Midbrain (tissue), 1 donor: ENCODE measurements at regions not wholly inside any gene's neighbourhood (a gene's known extent, or its start where the extent isn't known, plus 50 kb on each side); places are given as distances from the start of the nearest gene placed in this dataset.
"Not testable (repeated sequence)": the region's sequence is repeated elsewhere in the genome, so short reads cannot be mapped to it uniquely, and the experiment has no call there.

ENCODE experiments used
- DNase-seq: peaks from one replicate; lab custom pipeline; 2025; lab: John Stamatoyannopoulos, UW

DNA sequence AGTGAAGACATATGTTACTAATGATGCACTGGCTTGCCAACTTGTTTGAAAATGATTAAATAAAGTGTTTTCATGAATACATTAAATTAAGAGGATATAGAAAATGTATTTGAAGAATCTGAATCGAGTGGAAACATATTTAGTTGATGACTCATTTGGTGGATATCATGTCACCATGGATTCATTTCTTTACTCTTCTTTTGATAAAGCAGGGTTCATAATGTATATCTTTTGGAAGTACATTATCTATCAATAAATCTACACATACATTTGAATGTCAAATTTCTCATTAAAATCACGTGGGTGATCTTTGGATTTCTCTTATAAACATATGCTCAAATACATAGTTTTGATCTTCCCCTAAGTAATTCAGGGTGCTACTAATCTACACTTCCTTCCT is 1148.1 kb upstream of the ACO1 start:
- no peak for DNase-seq

DNA sequence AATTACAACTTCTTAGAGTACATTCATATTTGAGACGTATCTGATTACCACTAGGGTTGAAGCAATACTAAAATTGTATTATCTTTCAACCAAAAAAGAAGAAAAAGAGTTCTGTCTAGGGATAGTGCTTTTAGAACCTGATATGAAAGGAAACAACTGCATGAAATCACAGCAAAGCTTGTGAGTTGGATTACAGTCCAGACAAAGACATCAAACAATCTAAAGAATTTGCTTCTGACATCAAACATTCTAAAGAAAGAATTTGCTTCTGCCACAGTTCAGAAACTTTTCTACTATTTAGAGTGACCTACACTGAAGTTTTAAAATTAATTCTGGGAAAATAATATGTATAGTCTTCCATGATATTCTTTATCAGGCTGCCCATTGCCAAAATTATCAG is 1141.1 kb upstream of the ACO1 start:
- no peak for DNase-seq

DNA sequence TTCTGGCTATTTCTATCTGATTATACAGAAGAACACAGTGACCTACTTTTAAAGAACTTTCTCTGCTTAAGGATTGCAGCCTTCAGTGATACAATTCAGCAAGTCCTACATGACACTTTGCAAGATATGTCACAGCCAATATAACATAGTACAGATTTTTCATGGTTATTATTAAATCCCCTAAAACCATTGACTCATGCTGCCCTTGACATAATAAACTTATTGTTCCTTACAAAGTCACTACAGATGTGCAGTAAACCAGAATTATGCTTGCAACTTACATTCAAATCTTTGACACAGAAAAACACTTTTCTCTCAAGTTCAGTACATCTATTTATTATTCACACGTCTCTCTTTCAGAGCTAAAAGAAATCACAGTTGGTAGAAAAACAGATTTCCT is 1136.3 kb upstream of the ACO1 start:
- DNase-seq: no peak

DNA sequence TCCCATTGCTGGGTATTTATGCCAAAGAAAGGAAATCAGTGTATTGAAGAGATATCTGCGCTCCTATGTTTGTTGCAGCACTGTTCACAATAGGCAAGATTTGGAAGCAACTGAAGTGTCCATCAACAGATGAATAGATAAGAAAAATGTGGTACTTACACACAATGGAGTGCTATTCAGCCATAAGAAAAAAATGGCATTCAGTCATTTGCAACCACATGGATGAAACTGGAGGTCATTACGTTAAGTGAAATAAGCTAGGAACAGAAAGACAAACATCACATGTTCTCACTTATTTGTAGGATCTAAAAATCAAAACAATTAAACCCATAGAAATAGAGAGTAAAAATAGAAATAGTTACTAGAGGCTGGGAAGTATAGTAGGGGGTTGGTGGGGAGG is 1133.1 kb upstream of the ACO1 start:
- no peak for DNase-seq

DNA sequence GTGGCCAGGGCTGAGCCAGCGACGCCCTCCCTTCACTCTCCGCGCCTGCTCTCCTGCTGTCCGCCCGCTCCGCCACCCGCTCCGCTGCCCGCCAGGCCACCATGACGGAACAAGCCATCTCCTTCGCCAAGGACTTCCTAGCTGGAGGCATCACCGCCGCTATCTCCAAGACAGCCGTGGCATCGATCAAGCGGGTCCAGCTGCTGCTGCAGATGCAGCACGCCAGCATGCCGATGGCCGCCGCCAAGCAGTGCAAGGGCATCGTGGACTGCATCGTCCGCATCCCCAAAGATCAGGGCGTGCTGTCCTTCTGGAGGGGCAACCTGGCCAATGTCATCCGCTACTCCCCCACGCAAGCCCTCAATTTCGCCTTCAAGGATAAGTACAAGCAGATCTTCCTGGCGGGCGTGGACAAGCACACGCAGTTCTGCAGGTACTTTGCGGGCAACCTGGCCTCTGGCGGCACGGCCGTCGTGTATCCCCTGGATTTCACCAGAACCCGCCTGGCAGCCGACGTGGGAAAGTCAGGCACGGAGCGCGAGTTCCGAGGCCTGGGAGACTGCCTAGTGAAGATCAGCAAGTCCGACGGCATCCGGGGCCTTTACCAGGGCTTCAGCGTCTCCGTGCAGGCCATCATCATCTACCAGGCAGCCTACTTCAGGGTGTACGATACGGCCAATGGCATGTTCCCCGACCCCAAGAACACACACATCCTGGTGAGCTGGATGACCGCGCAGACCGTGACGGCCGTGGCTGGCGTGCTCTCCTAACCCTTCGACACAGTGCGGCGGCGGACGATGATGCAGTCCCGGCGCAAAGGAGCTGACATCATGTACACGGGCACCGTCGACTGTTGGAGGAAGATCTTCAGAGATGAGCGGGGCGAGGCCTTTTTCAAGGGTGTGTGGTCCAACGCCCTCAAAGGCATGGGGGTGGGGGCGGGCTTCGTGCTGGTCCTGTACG is 1130.4 kb upstream of the ACO1 start:
- DNase-seq: no peak

GRCh38 chr9:31255211-31255610 is 1129.2 kb upstream of the ACO1 start:
- DNase-seq: no peak

DNA sequence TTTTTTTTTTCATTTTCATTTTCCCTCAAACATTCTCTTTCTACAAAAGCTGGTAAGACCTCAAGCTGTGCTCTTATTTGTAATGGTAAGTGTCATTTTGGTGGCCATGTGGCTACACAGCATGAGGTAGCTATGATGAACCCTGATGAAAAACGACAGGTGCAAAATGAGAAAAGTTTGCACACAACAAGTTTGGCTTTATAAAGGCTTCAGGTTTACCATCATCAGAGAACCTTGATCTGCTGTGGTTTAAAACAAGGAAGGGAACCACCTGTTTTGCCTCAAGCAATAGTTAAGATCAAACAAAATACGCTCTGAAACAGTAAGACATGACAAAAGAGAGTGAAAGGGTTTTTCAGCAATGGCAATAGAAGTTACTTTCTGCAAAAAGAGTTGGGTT is 1124.6 kb upstream of the ACO1 start:
- DNase-seq: no peak

DNA sequence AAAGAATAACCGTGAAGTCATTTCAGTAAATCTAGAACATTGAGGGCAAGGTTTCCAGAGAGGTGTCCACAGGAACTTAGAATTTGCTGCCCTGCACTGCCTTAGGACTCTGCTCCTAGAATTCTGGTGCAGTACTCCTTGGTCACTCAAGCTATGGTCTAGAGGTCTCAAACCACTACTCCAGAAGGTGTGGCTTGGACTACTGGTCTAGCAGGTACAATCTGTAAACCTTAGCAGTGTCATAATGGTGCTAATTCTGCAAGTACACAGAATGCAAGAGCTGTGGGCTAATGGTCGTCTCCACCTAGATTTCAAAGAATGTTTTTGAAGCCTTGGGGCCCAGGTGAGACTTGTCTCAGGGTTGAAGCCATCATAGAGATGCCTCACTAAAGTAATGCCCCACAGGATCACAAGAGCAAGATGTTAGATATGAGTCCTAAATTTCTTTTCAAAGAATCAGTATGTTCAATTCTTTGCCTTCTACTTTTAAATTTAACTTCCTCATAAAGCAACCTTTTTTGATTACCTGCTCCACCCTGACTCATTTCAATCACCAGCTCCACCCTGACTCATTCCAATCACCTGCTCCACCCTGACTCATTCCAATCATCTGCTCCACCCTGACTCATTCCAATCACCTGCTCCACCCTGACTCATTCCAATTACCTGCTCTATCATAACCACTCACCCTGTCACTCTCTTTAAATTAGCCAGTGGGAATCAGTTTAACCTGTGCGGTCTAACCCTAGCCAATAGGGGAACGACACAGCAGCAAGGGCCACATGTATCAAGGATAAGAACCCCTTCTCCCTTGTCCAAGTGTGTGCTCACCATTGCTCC is 1111.8 kb upstream of the ACO1 start:
- DNase-seq: no peak

DNA sequence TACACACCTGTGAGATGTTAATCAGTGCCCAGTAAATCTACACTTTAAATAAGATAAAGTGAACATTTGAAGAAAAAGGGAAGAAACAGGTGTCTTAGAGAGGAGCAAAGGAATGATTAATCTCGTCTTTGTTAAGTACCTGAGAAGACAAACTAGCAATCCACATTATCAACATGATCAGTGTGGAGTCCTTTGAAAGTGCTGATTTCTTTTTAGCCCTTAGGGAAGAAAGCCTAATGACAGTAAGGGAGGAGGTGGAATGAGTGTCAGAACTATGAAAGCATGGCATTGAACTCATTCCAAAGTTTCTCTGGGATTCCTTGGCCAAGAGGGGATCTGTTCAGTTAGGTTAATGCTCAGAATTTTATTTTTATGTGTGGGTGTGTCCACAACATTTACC is 1109.0 kb upstream of the ACO1 start:
- no peak for DNase-seq

DNA sequence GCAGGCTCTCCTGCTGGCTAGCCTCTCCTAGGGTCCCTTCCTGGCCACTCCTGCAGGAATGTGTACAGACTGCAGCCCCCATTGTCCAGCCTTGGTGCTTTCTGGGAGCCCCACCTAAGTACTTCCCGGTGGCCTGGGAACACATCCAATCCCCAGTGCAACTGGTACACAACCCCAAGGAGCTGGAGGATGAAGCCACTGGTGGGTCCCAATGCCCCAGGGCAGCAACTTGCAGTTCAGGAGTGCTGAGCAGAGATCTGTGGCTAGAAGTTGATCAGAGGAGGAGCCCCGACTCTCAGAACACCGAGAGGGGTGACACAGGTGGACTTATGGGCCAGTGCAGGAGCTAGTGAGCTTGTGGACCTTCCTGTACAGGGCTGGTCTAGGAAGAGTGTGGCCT is 1093.7 kb upstream of the ACO1 start:
- DNase-seq: no peak

- DNase-seq: no peak
These were observed 1081.6 kb upstream of the ACO1 start for GRCh38 chr9:31302620-31303418.

- DNase-seq: no peak
These were observed 1079.9 kb upstream of the ACO1 start for GRCh38 chr9:31304576-31304975.

- DNase-seq: no peak
These were observed 1070.2 kb upstream of the ACO1 start for GRCh38 chr9:31314241-31314640.

DNA sequence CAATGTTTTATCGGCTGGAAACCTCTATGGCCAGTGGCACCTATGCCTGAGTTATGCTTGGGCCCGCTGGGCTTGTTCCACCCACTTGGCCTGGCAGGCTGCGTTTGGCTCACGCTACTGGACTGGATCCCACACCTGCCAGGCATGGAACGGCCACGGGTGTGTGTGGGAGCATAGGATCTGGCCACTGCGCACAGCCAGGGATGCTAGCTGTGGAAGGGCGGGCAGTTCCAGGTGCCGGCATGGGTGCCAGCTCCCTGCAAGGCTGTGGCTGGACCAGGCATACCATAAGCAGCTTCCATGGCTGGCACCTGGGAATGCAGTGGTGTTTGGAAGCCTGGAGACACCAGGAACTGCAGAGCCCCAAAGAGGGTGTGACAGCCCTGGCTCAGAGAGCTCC is 1063.9 kb upstream of the ACO1 start:
- no peak for DNase-seq

- no peak for DNase-seq
These were observed 1063.2 kb upstream of the ACO1 start for GRCh38 chr9:31321256-31321655.

- DNase-seq: no peak
These were observed 1062.8 kb upstream of the ACO1 start for GRCh38 chr9:31321686-31322085.

GRCh38 chr9:31323726-31324444 is 1060.6 kb upstream of the ACO1 start:
- no peak for DNase-seq

DNA sequence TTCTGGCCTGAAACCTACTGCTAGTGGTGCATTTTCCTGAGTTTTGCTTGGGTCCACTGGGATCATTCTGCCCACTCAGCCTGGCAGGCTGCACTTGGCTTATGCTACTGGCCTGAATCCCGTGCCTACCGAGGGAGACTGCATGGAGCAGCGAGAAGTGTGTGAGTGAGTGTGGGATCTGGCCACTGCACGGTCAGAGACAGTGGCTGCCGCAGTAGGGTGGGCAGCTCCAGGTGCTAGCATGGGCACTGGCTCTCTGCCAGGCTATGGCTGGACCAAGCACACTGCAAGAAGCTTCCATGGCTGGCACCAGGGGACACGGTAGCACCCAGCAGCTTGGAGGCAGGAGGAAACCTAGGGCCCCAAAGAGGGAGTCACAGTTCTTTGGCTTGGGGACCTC is 1058.7 kb upstream of the ACO1 start:
- no peak for DNase-seq

- DNase-seq: not testable (repeated sequence)
These were observed 1057.6 kb upstream of the ACO1 start for GRCh38 chr9:31326883-31327282.

GRCh38 chr9:31334837-31335528 is 1049.5 kb upstream of the ACO1 start:
- no peak for DNase-seq
